Stimulated activated CD4-positive, alpha-beta T cell treated with anti-CD3 and anti-CD28 coated beads, Interleukin-15, amount 100 ng/mL, for 24 hours (primary cell): ENCODE measurements at regions not wholly inside any gene's neighbourhood (a gene's known extent, or its start where the extent isn't known, plus 50 kb on each side); places are given as distances from the start of the nearest gene placed in this dataset.

Source experiments
- DNase-seq: peaks from one replicate; pipeline ENCODE4 v3.0.0-alpha.2; 2020

DNA sequence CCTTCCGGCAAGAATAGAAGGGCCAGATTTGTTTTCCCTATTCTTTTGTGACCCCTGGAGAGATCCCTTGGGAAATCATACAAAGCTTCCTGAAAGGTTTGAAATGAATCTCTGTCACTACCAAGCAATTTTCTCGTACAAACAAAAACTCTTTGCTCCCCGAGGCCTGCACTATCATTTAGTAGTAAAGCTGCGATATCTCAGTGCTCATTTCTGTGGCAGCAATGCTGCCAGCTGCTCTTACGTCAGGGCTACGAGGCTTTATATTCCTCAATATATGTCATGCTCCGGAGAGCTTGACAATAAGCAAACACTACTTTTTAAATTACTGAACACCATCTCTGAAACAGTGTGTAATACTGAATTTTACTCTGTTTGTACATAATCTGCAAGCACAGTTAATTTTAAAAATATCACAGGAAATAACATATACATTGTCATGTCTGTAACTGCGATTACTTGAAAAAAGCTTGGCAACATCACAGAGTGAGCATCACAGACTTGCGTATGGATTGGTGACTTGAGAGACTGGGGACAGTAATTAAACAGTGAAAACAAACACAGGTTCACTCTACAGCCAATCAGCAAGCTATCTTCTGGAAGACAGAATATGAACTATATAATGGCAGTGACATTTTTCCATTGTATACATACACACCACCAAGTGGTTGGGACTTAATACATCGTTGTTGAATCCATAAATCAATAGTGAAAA lies 403.3 kb upstream of the NETO1 start:
- no peak for DNase-seq

GRCh38 chr18:73264562-73264921 lies 396.8 kb upstream of the NETO1 start:
- DNase-seq = no peak

DNA sequence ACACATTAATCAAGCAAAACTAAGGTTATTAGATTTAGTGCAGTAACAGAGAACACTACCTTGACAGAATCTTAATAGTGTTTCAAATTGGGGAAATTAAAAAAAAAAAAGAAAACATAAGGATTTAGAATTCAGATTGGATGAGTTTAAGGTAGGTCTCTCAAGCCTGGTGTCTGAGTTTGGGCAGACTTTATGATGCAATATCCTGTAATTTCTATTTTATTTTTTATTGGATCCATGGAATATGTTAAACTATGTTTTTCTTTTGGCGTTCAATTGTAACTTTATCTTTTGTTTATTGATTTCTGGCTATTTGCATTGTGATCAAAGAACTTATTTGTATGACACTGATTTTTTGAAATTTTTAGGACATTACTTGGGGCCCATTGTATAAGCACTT lies 394.1 kb upstream of the NETO1 start:
- no peak for DNase-seq

DNA sequence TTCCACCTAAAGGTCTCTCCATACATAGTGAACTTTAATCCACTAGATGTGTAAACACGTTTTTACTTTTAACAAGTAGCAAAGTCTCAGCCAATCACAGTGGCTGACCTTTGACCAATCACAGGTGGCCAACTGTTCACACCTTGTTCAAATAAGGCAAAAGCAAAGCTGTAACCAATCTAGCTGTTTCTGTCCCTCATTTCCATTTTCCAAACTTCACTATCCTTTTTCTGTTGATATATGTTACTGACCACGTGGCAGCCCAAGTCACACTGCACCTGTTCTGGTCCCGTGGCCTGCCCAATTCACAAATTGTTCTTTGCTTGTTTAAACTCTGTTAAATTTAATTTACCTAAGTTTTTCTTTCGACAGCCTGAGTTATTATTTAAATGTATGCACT lies 393.5 kb upstream of the NETO1 start:
- no peak for DNase-seq

GRCh38 chr18:73258375-73259087 lies 390.7 kb upstream of the NETO1 start:
- no peak for DNase-seq

DNA sequence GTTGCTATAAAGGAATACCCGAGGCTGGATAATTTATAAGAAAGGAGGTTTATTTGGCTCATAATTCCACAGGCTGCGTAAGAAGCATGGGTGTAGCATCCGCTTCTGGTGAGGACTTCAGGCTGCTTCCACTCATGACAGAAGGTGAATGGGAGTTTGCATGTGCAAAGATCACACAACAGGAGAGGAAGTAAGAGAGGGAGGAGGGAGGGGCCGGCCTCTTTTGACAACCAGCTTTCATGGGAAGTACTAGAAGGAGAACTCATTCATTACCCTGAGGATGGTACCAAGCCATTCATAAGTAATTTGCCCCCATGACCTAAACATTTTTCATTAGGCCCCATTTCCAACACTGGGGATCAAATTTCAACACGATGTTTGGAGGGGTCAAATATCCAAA lies 386.8 kb upstream of the NETO1 start:
- no peak for DNase-seq

DNA sequence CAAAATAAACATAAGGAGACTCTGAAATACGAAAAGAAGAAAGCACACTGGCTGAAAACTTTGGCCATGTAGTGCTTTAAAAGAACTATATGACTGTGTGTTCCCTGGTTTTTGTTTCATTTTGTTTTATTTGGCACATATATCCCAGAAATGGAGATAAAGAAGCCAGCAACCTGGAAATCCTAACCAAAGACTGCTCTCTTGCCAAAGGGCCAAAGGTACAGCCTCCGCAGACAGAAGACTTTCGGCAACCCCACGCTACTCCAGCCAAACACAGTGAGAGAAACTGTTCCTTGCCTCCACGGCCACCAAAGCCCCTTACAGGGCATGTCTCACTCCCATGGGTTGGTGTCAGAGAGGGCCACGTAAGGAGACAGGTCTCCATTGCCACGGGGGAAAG lies 381.2 kb upstream of the NETO1 start:
- no peak for DNase-seq

- DNase-seq = no peak
These were observed 379.0 kb upstream of the NETO1 start for GRCh38 chr18:73246763-73247162.

DNA sequence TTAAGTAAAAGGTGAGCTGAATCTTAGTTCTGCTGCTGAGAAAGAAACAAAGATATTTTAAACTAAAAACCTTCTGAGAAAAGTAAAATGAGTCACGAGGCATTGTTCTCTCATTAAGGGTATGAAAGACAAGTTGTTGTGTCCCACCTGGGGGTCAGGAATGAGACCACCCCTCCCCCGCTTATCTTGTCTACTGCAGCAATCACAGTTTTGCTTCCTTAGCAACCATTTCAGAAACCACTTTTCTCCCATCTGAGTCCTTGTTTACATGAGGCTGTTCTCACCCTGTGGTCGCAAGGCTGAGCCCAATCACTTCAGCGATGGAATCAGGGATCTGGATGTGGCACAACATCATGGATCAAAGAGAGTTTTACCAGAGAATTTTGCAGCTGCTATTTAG lies 377.6 kb upstream of the NETO1 start:
- no peak for DNase-seq

GRCh38 chr18:73244401-73244800 lies 376.6 kb upstream of the NETO1 start:
- no peak for DNase-seq

- DNase-seq = no peak
These were observed 373.1 kb upstream of the NETO1 start for GRCh38 chr18:73240899-73241298.

GRCh38 chr18:73235921-73236320 lies 368.1 kb upstream of the NETO1 start:
- DNase-seq = no peak

GRCh38 chr18:73235491-73235890 lies 367.7 kb upstream of the NETO1 start:
- no peak for DNase-seq

DNA sequence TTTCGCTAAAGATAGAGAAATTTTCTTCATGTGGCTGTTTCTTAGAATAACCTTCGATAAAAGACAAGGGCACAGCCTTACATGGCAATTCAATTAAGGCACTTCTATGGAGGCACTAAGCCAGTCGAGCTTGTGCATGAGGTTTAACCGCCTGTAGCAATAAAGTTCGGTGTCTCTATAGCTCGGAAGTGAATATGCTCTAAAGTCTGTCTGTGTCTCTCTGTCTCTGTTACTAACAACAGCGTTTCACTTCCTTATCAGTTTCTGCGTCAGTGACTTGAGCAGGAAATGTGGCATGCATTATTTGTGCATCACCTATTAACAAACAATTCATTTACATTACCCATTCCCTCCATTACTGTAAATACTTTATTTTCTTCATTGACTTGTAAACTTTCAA lies 365.1 kb upstream of the NETO1 start:
- DNase-seq = no peak

DNA sequence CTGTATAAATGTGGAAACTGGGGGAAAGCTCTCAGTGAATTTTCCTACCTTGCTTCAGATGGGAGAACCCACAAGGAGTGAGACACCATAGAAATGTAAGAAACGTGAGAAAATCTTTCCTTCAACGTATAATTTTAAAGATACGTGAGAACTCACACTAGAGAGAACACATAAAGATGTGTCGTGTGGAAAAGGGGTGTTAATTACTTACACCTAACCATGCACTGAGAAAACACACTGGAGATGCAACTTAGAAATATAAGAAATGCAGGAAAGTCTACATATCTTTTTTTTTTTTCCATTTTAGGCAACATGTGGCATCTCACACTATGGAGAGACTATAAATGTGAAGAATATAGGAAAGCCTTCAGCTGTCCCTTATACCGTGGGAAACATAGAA lies 352.9 kb upstream of the NETO1 start:
- no peak for DNase-seq

DNA sequence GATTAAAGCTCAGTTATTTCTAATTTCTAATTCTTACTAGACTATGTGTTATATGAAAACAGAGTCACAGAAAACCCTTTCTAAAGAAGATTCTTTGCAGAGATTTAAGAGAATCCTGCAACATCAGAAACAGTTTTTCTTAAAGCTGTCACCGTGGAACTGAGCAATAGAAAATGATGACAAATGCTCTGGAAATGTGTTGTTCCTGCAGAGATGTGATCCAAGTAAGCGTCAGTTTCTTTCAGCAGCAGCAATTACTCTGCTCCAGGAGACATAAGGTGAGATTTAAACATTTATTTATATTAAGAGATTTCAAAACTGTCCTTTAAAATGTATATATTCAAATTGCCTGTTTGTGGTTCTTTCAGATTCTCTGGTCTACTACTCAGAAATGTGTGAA lies 350.5 kb upstream of the NETO1 start:
- DNase-seq = no peak

DNA sequence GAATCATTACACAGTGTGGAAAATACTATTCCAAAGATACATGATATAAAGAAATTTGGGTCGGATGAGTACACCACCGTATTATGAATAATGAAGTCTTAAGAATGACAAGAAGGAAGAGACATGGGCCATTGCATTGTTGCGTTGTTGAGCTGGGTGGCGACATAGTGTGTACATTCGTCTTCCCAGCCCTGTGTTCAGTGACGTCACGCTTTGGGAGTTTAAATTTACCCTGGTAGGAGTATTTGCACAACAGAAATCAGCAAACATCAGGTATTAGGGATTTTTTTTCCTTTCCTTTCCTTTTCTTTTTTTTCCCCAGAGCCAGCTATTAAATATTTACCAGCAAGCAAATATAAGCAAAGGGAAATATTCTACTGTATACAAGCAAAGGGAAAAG lies 347.2 kb upstream of the NETO1 start:
- no peak for DNase-seq

DNA sequence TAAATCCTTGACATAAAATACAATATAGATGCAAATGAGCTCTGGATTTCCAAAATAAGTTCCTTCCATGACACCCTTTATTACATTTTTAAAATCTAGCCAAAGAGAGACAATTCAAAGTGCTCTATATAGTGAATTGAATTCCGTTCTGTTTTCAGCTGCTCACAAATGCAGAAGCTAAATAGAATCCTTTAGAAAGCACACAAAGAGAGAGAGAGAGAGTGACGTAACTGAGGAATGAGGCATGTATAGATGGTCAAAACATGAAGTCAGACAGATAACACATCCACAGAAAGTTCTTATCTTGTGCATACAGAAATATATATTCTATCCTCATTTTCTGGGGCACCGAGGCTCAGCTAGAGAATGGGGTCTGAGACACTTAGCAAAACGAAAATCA lies 344.7 kb upstream of the NETO1 start:
- DNase-seq = no peak

- DNase-seq = no peak
These were observed 334.2 kb upstream of the NETO1 start for GRCh38 chr18:73201940-73202339.

DNA sequence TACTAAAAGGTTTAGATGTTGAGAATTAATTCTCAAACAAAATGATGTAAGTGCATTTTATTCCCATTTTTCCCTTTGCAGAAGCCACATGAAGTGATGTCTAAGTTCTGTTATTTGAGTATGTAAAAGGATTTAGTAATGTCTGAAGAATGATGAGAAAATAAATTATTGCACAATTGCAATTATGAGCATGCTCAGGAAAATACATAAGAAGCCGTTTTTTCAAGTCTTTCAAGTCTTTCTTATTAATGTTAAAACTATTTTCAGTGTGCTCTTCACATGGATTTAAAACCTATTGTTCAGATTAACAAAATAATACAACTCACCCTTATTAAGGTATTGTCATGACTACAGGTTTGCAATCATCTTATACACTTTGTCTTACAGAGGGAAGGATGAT lies 331.4 kb upstream of the NETO1 start:
- no peak for DNase-seq

- DNase-seq = no peak
These were observed 321.9 kb upstream of the NETO1 start for GRCh38 chr18:73189718-73190117.

GRCh38 chr18:73168236-73168635 lies 300.4 kb upstream of the NETO1 start:
- no peak for DNase-seq

DNA sequence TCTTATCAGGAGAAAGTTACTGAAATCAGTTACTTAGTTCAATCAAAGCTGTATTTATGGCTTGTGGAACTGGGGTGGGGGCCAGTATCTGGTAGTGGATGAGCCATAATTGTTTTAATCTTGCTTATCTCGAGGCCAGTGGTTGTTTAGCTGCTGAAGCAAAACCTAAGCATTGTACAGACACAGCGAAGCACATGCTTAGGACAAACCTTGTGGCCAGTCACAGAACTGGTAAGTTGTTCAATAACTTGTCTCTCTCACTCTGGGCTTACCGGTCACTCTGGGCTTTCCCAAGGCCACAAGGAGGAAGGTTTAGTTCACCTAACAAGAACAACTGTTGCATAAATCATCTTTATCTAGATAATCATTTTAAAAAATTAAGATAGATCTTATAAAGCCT lies 296.6 kb upstream of the NETO1 start:
- DNase-seq = no peak

DNA sequence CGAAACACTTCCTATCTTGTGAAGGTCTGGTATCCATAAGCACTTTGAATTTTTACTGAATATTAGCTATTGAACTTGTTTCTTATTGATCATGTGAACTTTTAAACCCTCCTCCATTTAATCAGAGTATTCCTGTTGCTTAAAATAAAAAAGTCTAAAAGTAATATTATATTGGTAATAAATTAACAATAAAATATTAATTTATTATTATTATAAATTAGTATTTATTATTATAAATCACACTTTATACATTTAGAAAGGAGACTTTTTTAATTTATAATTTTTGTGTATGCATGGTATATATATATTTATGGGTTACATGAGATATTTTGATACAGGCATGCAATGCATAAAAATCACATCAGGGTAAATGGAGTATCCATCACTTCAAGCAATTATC lies 295.4 kb upstream of the NETO1 start:
- no peak for DNase-seq

GRCh38 chr18:73156117-73156516 lies 288.3 kb upstream of the NETO1 start:
- no peak for DNase-seq
